Ectodermal cell (in vitro differentiated cells): ENCODE measurements at regions not wholly inside any gene's neighbourhood (a gene's known extent, or its start where the extent isn't known, plus 50 kb on each side); places are given as distances from the start of the nearest gene placed in this dataset.
"Not testable (repeated sequence)": the region's sequence is repeated elsewhere in the genome, so short reads cannot be mapped to it uniquely, and the experiment has no call there.

Source experiments
- H3K27ac ChIP-seq: 2 replicates; pipeline ENCODE4 v1.7.0; 2013; ENCODE audit warnings: mild to moderate bottlenecking, low read depth, low read length; ENCODE audit not compliant: insufficient read depth, poor library complexity, severe bottlenecking
- H3K27me3 ChIP-seq: 2 replicates; pipeline ENCODE4 v1.7.0; 2013; ENCODE audit warnings: mild to moderate bottlenecking, low read length; ENCODE audit not compliant: insufficient read depth, control insufficient read depth, poor library complexity, severe bottlenecking
- H3K36me3 ChIP-seq: one replicate; pipeline ENCODE4 v1.7.0; 2013; ENCODE audit warnings: low read length; ENCODE audit not compliant: control insufficient read depth, insufficient read depth
- H3K4me1 ChIP-seq: one replicate; pipeline ENCODE4 v1.7.0; 2013; ENCODE audit warnings: low read length; ENCODE audit not compliant: control insufficient read depth, insufficient read depth
- H3K4me3 ChIP-seq: 2 replicates; pipeline ENCODE4 v1.7.0; 2013; ENCODE audit warnings: low read depth, low read length, control low read depth; ENCODE audit not compliant: insufficient read depth
- H3K9me3 ChIP-seq: 2 replicates; pipeline ENCODE4 v1.7.0; 2013; ENCODE audit warnings: mild to moderate bottlenecking, low read length, moderate library complexity; ENCODE audit not compliant: control insufficient read depth
- WGBS, 2 experiments: methylation state at CpG; one replicate each; pipeline ENCODE4 v1.1.7; 2013; ENCODE audit warnings: missing lambda C conversion rate in 2 of 2; 5-methylcytosine and 5-hydroxymethylcytosine counted together

DNA sequence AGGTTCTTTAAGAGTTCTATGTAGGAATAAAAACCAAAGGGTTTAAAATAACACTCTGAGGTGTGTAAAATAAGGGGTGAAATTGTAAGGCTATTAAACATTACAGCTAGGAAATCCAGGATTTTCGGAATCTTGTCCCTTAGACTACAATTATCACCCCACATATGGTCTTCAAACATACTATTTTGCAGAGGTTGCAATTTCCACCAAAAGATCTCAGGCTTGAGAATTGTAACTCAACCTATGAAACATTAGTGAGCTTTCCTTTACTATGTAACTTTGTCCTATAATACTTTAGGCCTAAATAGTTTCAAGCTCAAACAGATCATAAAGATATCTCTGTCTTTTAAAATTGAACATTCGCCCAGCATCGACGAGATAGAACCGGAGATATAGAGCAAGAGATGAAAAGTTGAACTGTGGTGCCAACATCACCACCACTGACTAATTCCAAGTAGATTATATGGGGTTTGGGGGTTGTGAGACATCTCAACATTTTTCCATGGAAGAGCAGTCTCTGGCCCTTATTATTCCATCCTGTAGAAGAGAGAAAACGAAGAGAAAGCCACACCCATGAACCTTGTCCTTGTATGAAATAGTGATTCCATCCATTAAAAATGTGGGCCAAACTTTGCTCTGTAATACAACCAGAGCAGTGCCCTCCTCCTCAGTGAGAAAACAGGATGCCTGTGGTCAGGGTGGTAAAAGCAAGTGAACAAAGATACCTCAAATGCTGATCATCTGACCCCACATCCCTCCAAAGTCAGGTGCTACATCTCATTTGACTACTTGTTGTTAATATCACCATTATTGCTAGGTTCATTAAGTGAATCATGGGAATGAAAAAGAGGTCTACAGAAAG lies 284.5 kb upstream of the GJE1 start:
- Histone ChIP-seq H3K4me3 (no peak overlapping the region), H3K9me3 (no peaks in the 10 kb centered on the region), H3K36me3 (no peaks in the 10 kb centered on the region), H3K4me1 (no peaks in the 10 kb centered on the region), H3K27ac (no peak overlapping the region), H3K27me3 (no peaks in the 10 kb centered on the region)
- 91 to 95% methylated on average over 5 to 6 of the region's 6 CpGs for WGBS, 2 experiments

GRCh38 chr6:141846639-141847038 lies 286.1 kb upstream of the GJE1 start:
- Histone ChIP-seq H3K4me1 (no peaks in the 10 kb centered on the region), H3K27ac (no peak overlapping the region), H3K36me3 (no peaks in the 10 kb centered on the region), H3K4me3 (no peak overlapping the region), H3K9me3 (no peaks in the 10 kb centered on the region), H3K27me3 (no peaks in the 10 kb centered on the region)
- 95 to 96% methylated on average over 4 of the region's 4 CpGs for WGBS, 2 experiments

GRCh38 chr6:141843178-141843834 lies 289.4 kb upstream of the GJE1 start:
- Histone ChIP-seq H3K27ac (no peak overlapping the region), H3K4me3 (no peak overlapping the region), H3K9me3 (no peaks in the 10 kb centered on the region), H3K27me3 (no peaks in the 10 kb centered on the region), H3K36me3 (no peaks in the 10 kb centered on the region), H3K4me1 (no peaks in the 10 kb centered on the region)
- WGBS, 2 experiments: 89 to 92% methylated on average over 2 to 3 of the region's 3 CpGs

DNA sequence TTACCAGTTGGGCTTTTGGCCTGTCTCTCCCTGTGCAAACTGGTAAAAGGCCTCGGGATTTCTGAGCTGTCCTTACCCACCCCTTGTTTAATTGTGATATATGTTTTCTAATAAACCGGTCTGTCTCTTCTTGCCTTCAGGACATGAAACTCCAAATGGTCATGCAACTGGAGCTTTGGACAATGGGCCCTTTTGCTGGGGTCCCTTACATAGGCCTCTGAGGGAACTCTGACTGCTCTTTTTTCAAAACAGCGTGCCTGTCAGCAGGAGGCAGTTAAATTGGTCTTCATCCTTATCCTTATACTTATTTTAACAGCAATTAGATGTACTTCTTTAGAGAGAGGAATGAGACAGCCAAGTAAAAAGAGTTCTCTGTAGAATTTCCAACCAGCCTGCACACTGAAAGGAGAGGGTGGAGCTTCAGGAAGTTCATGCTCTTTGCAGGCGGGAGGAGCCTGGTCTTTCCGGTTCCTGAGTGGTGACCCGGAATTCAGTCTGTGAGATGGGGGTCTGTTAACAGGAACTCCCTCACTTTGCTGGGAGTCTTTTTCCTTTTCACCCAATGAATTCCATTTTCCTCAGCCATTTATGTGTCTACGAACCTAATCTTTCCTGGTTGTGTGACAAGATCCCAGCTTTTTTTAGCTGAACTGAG lies 299.6 kb upstream of the GJE1 start:
- WGBS, 2 experiments: 86 to 87% methylated on average over 7 of the region's 7 CpGs
- Histone ChIP-seq H3K4me3 (no peak overlapping the region), H3K4me1 (peaks cover 31% of the 10 kb centered on the region), H3K27me3 (no peaks in the 10 kb centered on the region), H3K9me3 (no peaks in the 10 kb centered on the region), H3K36me3 (no peaks in the 10 kb centered on the region), H3K27ac (peak overlapping the region; percentile 32)

- Histone ChIP-seq H3K4me3 (no peak overlapping the region), H3K4me1 (peaks cover 31% of the 10 kb centered on the region), H3K36me3 (no peaks in the 10 kb centered on the region), H3K9me3 (no peaks in the 10 kb centered on the region), H3K27ac (peak overlapping the region; percentile 47), H3K27me3 (no peaks in the 10 kb centered on the region)
- 91% methylated on average over 1 of the region's 1 CpG for WGBS, 2 experiments
Measured at GRCh38 chr6:141830530-141830929, 302.2 kb upstream of the GJE1 start.

DNA sequence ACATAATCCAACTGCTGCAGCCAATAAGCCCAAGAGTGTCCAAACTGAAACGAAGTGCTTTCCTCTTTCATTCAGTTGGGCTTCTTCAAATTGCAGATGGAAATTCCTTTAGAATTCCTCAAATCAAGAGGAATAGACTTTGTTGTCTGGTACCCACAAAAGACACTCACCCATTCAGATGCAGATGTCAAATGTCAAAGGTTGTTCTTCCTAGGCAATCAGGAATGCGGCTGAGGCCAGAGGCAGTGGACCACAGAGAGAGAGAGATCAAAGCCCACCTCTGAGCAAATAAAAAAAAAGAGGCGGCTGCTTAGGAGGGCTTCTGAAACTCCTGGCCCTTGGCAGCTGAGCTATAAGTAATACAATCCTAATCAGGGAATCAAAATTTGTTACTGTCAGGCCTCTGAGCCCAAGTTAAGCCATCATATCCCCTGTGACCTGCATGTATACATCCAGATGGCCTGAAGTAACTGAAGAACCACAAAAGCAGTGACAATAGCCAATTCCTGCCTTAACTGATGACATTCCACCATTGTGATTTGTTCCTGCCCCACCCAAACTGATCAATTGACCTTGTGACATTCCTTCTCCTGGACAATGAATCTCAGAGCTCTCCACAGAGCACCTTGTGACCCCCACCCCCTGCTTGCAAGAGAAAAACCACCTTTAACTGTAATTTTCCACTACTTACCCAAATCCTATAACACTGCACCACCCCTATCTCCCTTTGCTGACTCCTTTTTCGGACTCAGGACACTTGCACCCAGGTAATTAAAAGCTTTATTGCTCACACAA lies 303.0 kb upstream of the GJE1 start:
- Histone ChIP-seq H3K4me3 (no peak overlapping the region), H3K27ac (peak overlapping the region; percentile 73)
- 17 to 20% methylated on average over 4 of the region's 4 CpGs for WGBS, 2 experiments

GRCh38 chr6:141824350-141824749 lies 308.4 kb upstream of the GJE1 start:
- H3K27ac ChIP-seq: no peak overlapping the region
- H3K27me3 ChIP-seq: no peaks in the 10 kb centered on the region
- no peaks in the 10 kb centered on the region for H3K9me3 ChIP-seq
- H3K4me3 ChIP-seq: no peak overlapping the region
- H3K36me3 ChIP-seq: peaks cover 6% of the 10 kb centered on the region
- 92 to 97% methylated on average over 1 of the region's 1 CpG for WGBS, 2 experiments
- peaks cover 10% of the 10 kb centered on the region for H3K4me1 ChIP-seq

More for the DNA sequence above, 303.0 kb upstream of the GJE1 start:
- Histone ChIP-seq H3K27me3 (no peaks in the 10 kb centered on the region), H3K4me1 (peaks cover 31% of the 10 kb centered on the region), H3K36me3 (no peaks in the 10 kb centered on the region), H3K9me3 (no peaks in the 10 kb centered on the region)

DNA sequence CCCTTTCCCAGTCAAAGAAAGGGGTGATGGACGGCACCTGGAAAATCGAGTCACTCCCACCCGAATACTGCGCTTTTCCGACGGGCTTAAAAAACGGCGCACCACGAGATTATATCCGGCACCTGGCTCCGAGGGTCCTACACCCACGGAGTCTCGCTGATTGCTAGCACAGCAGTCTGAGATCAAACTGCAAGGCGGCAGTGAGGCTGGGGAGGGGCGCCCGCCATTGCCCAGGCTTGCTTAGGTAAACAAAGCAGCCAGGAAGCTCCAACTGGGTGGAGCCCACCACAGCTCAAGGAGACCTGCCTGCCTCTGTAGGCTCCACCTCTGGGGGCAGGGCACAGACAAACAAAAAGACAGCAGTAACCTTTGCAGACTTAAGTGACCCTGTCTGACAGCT lies 317.7 kb upstream of the GJE1 start:
- not testable (repeated sequence) for H3K4me3 ChIP-seq, H3K36me3 ChIP-seq, H3K27ac ChIP-seq, H3K9me3 ChIP-seq, H3K27me3 ChIP-seq, H3K4me1 ChIP-seq
- WGBS, 2 experiments: 94 to 96% methylated on average over 15 to 16 of the region's 16 CpGs

DNA sequence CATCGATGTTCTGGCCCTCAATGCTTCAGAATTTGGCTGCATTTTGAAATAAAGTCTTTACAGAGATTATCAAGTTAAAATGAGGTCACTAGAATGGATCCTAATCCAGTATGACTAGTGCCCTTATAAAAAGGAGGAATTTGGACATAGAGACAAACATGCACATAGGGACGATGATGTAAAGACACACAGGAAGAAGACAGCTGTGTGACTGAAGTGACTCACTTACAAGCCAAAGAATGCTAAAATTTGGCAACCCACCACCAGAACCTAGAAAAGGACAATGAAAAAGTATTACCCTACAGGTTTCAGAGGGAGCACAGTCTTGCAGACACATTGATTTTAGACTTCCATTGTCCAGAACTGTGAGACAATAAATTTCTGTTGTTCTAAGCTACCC lies 322.8 kb upstream of the GJE1 start:
- H3K27me3 ChIP-seq: no peaks in the 10 kb centered on the region
- no peak overlapping the region for H3K27ac ChIP-seq
- H3K36me3 ChIP-seq: no peaks in the 10 kb centered on the region
- 88 to 96% methylated on average over 2 of the region's 2 CpGs for WGBS, 2 experiments
- H3K4me1 ChIP-seq: no peaks in the 10 kb centered on the region
- H3K4me3 ChIP-seq: no peak overlapping the region
- no peaks in the 10 kb centered on the region for H3K9me3 ChIP-seq
